RKO (cell line): ENCODE measurements at regions not wholly inside any gene's neighbourhood (a gene's known extent, or its start where the extent isn't known, plus 50 kb on each side); places are given as distances from the start of the nearest gene placed in this dataset.
"Not testable (repeated sequence)": the region's sequence is repeated elsewhere in the genome, so short reads cannot be mapped to it uniquely, and the experiment has no call there.

Experiments
- DNase-seq: peaks from one replicate; pipeline ENCODE4 v3.0.0-alpha.2; 2016; ENCODE audit warnings: low spot score

DNA sequence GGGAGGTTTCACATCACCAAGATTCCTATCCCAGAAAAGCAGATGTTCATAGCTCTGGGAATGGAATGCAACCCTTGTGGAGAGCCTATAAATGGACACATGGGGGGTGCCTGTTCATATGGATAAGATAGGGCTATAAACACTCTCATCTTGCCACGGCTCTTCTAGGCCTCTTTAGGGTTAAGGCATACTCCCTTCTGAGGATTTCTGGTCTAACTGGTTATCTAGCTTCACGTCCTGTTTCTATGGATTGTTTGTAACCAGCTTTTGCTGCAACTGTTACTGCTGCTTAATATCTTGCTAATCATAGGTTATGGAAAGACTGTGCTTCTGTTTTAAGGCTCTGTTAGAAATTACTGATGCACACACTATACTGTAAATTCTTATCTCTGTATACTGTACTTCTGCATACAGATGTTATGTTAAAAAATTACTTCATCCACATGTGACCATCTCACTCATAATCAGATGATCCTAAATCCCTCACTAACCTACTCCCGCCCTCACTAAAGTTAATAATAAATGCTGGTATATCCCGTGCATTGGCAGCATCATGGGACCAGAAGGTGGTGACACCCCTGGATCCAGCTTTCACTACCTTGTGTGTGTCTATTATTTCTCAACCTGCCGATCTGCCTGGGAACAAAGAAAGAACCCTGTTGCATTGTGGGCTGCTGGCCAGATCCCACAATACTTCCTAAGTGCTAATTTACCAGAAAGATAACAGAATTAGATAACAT lies 68.7 kb downstream of the PRKAB2 start:
- DNase-seq: not testable (repeated sequence)

DNA sequence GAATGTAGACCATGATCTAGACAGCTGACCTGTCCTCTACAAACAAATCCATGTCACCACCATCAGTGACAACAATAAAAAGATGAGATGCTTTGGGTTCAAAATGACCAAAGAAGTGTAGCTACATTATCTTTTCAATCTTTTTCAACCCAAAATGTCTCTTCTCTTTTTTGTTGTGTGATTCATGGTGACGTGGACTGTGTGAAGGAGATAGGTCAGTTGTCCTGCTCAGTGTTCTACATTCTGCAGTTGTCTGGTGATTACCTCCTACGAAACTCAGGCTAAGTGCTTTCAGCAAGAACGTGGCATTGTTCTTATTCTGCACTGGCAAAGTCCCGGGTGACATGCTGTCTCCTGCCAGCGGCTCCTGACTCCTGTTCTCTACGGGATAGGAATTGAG lies 73.1 kb downstream of the PRKAB2 start:
- DNase-seq: no peak

- DNase-seq: peak; percentile 47
Measured at GRCh38 chr1:147098338-147098973, 73.8 kb downstream of the PRKAB2 start.

DNA sequence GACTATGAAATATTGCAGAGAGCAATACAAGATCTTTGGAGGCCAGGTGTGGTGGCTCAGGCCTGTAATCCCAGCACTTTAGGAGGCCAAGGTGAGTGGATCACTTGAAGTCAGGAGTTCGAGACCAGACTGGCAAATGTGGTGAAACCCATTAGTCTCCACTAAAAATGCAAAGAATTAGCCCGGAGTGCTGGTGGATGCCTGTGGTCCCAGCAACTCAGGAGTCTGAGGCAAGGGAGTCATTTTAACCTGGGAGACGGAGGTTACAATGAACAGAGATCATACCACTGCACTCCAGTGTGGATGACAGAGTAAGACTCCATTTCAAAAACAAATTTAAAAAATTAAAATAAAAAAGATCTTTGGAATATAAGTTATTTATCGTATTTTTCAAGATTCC lies 76.6 kb downstream of the PRKAB2 start:
- DNase-seq: no peak

- DNase-seq: no peak
Measured at GRCh38 chr1:147091801-147092200, 80.5 kb downstream of the PRKAB2 start.

- no peak for DNase-seq
Measured at GRCh38 chr1:147089457-147089856, 82.8 kb downstream of the PRKAB2 start.

DNA sequence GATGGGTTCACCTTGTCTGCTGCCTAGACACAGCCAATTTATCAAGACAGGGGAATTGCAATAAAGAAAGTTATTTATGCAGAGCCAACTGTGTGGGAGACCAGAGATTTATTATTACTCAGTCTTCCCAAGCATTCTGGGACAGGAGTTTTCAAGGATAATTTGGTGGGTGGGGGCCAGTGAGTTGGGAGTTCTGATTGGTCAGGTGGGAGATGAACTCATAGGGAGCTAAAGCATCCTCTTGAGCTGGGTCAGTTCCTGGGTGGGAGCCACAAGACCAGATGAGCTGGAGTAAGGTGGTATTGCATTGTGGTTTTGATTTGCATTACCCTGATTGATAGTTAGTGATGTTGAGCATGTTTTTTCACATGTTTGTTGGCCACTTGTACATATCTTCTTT lies 86.1 kb downstream of the PRKAB2 start:
- no peak for DNase-seq

GRCh38 chr1:147084273-147085096 lies 87.8 kb downstream of the PRKAB2 start:
- DNase-seq: peak; percentile 81

GRCh38 chr1:147083919-147084272 lies 88.4 kb downstream of the PRKAB2 start:
- no peak for DNase-seq

DNA sequence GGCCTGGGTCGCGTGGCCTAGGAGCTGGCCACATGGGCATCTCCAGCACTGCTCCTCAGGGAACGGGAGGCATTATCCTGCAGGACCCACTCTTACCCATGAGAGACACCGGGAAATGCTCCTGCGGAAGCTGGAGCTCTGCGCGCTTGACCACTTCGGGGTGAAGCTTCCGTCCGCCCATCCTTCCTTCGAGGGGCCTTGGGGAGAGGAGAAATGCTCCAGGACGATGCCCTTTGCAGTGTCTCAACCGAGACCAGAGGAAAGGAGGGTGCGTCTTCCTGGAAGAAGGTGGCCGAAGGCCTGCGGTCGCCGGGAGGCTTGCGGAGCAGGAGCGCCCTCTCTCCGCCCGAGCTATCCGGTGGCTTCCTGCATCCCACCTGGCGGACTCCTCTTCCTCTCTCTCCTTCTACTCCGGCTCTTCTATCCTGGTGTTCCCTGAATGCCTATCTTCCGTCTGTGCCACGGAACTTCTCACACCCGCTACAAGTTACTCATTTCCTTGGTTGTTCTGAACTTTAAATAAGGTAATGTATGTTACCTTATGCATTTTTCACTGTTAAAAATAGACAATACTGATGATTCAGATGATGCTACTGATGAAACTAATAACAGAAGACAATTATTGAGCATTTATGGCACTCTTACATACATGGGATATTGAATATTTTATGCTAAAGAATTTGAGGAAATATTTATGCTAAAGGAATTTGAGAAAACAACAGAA lies 91.4 kb downstream of the PRKAB2 start:
- no peak for DNase-seq

DNA sequence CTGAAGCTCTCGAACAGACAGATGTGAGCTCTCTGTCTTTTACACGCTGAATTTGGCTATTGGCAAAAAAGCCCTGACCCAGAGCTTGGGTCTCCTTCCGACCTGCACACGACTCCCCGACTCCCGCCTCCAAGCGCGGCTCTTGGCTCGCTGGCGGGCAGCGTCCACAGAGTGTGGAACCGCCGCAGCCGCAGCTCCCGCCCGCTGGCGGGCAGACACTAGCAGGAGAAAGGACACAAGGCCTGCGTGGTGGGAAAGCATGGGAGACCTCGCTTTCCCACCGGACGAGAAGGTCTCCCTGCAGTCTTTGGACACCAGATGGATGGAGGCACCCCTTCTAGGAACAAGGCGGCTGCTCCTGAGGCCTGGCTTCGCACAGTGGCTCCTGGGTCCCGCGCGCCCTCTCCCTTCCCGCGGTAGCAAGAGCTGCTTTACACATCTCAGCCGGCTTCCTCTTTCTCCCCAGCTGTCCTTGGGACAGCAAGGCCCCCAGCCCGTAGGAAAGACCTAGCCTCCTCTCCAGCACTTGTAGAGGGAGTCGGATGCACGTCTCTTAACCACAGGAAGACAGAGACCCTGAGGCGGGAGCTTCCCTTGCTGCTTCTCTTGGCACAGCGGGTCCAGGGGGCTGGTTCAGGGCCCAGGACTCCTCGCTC lies 92.1 kb downstream of the PRKAB2 start:
- DNase-seq: no peak

- DNase-seq: no peak
Measured at GRCh38 chr1:147079400-147080005, 92.8 kb downstream of the PRKAB2 start.

DNA sequence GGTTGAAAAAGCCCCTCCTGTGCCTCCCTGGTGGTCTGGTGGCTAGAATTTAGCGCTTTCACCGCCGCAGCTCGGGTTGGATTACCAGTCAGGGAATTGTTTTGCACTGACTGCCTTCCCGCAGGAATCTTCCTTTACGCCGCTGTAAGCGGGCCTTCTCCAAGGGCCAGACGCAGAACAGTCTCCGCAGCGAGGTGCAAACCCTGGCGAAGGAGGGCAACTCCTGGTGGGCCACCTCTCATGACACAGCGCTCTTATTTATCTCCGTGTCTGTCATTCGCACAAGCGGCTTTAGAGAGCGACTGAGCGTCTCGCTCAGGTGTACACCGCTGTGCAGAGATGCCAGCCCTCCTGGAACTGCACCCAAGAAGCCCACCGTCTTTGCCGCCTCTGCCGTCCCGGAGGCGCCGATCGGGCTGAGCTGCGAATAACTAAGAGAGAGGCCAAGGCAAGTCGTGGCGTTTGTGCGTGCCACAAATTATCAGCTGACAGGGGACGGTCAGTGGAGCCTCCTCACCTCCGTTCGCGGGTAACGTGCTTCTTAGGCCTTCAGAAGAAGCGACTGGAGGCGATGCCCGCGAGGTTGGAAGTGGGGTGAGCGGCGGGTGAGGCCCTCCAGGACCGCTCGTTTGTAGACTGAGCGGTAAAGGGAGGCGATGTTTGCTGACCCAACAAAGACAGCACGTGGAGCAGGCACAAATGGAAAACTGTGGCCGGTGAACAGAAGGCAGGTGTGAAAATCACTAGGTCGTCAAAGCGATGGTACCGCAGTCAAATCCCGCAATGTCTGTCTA lies 93.5 kb downstream of the PRKAB2 start:
- DNase-seq: no peak

GRCh38 chr1:147077936-147078605 lies 94.2 kb downstream of the PRKAB2 start:
- DNase-seq: no peak

DNA sequence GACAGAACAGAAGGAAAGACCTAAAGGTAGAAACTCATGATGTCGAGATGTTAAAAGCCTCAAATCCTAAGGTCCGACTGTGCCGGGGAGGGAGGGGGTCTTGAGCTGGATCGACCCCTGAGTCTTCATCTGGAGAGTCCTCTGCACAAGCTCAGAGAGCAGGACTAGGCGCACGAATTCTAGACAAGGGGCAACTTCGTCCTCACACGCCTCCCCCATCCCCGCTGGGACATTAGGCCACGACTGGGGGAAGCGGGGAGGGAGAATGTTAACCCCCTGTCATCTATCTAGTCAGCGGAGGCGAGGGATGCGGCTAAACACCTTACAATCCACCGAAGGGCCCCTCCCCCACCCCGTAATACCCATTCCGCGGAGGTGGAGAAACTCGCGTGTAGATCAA lies 94.7 kb downstream of the PRKAB2 start:
- no peak for DNase-seq

DNA sequence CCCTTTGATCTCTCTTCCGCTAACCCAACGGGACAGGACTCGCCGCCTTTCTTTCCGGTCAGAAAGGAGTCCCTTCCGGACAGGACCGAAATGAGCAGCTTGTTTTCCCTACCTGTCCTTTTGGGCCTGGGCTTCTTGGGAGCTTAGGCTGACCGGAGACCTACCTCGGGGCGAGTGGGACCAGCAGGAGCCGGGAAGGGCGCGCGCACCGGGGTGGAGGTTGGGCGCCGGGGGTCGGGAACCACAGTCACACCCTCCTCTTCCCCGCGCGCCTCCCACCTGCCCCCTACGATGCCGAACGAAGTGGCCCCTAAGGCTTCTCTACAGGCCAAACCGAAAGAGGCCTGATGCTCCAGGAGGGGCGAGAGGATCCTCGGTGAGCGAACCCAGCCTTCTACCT lies 95.2 kb downstream of the PRKAB2 start:
- DNase-seq: no peak

DNA sequence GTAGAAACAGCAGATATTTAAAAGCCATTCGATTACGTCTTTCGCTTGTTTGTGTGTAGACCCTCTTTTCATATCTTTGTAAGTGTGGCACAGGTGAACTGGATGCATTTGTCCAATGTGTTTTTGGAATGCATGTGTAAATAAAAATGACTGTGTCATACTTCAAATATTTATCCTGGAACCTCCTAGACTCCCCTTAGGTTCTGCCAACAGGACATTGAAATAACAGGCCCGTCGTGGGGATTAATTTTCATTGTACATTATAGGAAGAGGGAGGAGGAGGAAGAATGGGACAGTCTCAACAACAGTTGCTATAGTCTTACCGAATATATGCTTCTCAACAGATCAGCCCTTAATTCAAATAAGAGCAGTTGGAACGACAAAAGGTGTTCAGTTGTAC lies 95.8 kb downstream of the PRKAB2 start:
- no peak for DNase-seq

- DNase-seq: no peak
Measured at GRCh38 chr1:147072482-147073432, 99.5 kb downstream of the PRKAB2 start.

DNA sequence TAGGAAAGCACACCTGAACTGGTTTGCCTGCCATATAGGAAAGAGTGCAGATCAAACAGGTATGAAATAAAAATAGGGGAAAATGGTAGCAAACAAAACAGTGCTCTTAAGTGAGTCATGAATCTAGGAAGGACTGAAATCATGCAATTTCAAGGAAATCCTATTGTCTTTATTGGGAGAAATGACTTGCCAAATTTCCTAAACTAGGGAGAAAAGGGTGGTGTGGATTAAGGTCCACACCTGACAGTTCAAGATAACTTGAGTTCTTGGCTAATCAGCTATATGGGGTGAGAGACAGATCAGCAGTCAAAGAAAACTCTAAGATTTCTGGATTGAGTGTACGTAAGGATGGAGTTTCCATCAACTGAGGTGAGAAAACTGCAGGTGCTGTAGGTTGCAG lies 101.1 kb downstream of the PRKAB2 start:
- DNase-seq: no peak
